B cell (primary cell): ENCODE measurements at regions not wholly inside any gene's neighbourhood (a gene's known extent, or its start where the extent isn't known, plus 50 kb on each side); places are given as distances from the start of the nearest gene placed in this dataset.

ENCODE experiments used
- ATAC-seq: fragments of 200-7000 bp; cut with Tn5 transposase; one replicate; pipeline ENCODE4 v1.10.0; 2021; ENCODE audit warnings: low read depth, mild to moderate bottlenecking, moderate number of reproducible peaks, moderate library complexity
- CTCF ChIA-PET: fragments of 350-600 bp; sonication (Branson Sonifier 250); formaldehyde crosslinking; loops from one replicate; lab custom pipeline; 2021; ENCODE audit warnings: antibody characterized with exemption, inconsistent platforms; lab: Charles Lee
- POLR2A ChIA-PET: fragments of 350-600 bp; sonication (Branson Sonifier 250); formaldehyde crosslinking; loops from one replicate; lab custom pipeline; 2021; ENCODE audit warnings: antibody characterized with exemption; lab: Charles Lee
- DNase-seq: peaks from one replicate; pipeline ENCODE4 v3.0.0; 2013
- H2AFZ ChIP-seq: 2 replicates; pipeline ENCODE4 v1.6.1; 2012; ENCODE audit warnings: mild to moderate bottlenecking, low read depth, low read length; ENCODE audit not compliant: insufficient read depth, poor library complexity, severe bottlenecking
- H3K27ac ChIP-seq, 2 donors: 1 replicate in 1 of 2; 2 replicates in 1 of 2; pipeline ENCODE4 v1.5.1; 2012 to 2013; ENCODE audit warnings: low read length in 2 of 2, mild to moderate bottlenecking in 2 of 2, moderate library complexity in 1 of 2
- H3K27me3 ChIP-seq, 4 experiments: fragments of 200-600 bp in 1 of 4; sonication (generic) in 1 of 4; replicated peaks in 1 of 4; 1 replicate in 2 of 4; 2 replicates in 2 of 4; pipeline versions ENCODE4 v1.6.1 to v1.7.0; 2013 to 2016; ENCODE audit warnings: low read length in 3 of 4, mild to moderate bottlenecking in 2 of 4, mixed read lengths in 1 of 4, moderate library complexity in 1 of 4; ENCODE audit not compliant: insufficient read depth in 4 of 4, control insufficient read depth in 3 of 4; ENCODE audit errors: control extremely low read depth in 1 of 4
- H3K36me3 ChIP-seq, 2 experiments: replicated peaks in 1 of 2; 1 replicate in 1 of 2; 2 replicates in 1 of 2; pipeline versions ENCODE4 v1.6.1 to v1.7.1; 2013; ENCODE audit warnings: low read length in 1 of 2; ENCODE audit not compliant: insufficient read depth in 2 of 2, control insufficient read depth in 1 of 2; ENCODE audit errors: control extremely low read depth in 1 of 2, extremely low read depth in 1 of 2
- H3K4me1 ChIP-seq, 2 donors: fragments of 200-600 bp in 1 of 2; sonication (generic) in 1 of 2; 1 replicate in 1 of 2; 2 replicates in 1 of 2; pipeline versions ENCODE4 v1.5.1 to v1.6.1; 2013 to 2017; ENCODE audit warnings: low read length in 2 of 2; ENCODE audit not compliant: control insufficient read depth in 2 of 2, insufficient read depth in 2 of 2
- H3K4me2 ChIP-seq: replicated peaks from 2 replicates; pipeline ENCODE3; 2012; ENCODE audit warnings: mild to moderate bottlenecking, low read depth, low read length; ENCODE audit not compliant: poor library complexity, severe bottlenecking
- H3K4me3 ChIP-seq, 5 experiments: fragments of 200-600 bp in 1 of 5; sonication (generic) in 1 of 5; 1 replicate in 3 of 5; 2 replicates in 2 of 5; pipeline versions ENCODE4 v1.5.1 to v1.7.0; 2011 to 2016; ENCODE audit warnings: low read length in 4 of 5, mild to moderate bottlenecking in 4 of 5, low read depth in 2 of 5, control low read depth in 1 of 5, moderate library complexity in 1 of 5; ENCODE audit not compliant: insufficient read depth in 1 of 5; ENCODE audit errors: control extremely low read depth in 1 of 5, extremely low read depth in 1 of 5
- H3K79me2 ChIP-seq: fragments of 200-600 bp; sonication (generic); one replicate; pipeline ENCODE4 v1.6.0; 2016; ENCODE audit warnings: low read length; ENCODE audit not compliant: control insufficient read depth, insufficient read depth
- H3K9ac ChIP-seq: fragments of 200-600 bp; sonication (generic); 2 replicates; pipeline ENCODE4 v1.6.1; 2017; ENCODE audit warnings: mild to moderate bottlenecking, low read length, moderate library complexity
- H3K9me3 ChIP-seq, 3 donors: one replicate each; pipeline versions ENCODE4 v1.6.1 to v1.7.1; 2013; ENCODE audit warnings: low read length in 2 of 3; ENCODE audit not compliant: control insufficient read depth in 2 of 3, insufficient read depth in 1 of 3; ENCODE audit errors: control extremely low read depth in 1 of 3
- H4K20me1 ChIP-seq: 2 replicates; pipeline ENCODE4 v1.6.0; 2012; ENCODE audit warnings: mild to moderate bottlenecking, low read length; ENCODE audit not compliant: insufficient read depth, control insufficient read depth, poor library complexity, severe bottlenecking
- H3K27ac Mint-ChIP-seq: one replicate; pipeline ENCODE4 v1.8.0; 2021; ENCODE audit warnings: mixed read lengths
- H3K27me3 Mint-ChIP-seq: one replicate; pipeline ENCODE4 v1.8.0; 2021; ENCODE audit warnings: mixed read lengths
- H3K4me1 Mint-ChIP-seq: one replicate; pipeline ENCODE4 v1.8.0; 2021; ENCODE audit warnings: mixed read lengths
- H3K4me3 Mint-ChIP-seq: one replicate; pipeline ENCODE4 v1.8.0; 2021; ENCODE audit warnings: mixed read lengths
- H3K9me3 Mint-ChIP-seq: one replicate; pipeline ENCODE4 v1.8.0; 2022; ENCODE audit warnings: mixed read lengths; ENCODE audit not compliant: insufficient read depth
- CTCF ChIP-seq: fragments of 200-600 bp; IDR thresholded peaks from one replicate; pipeline ENCODE4 v1.8.0; 2022; ENCODE audit warnings: antibody characterized with exemption, mild to moderate bottlenecking
- EZH2 ChIP-seq: IDR thresholded peaks from 2 replicates; pipeline ENCODE4 v1.6.1; 2012; ENCODE audit warnings: borderline replicate concordance, low read depth, mild to moderate bottlenecking, moderate library complexity, low read length; ENCODE audit not compliant: insufficient read depth, poor library complexity, severe bottlenecking
- WGBS: methylation state at CpG from one replicate; pipeline ENCODE4 v1.1.5; 2013; ENCODE audit warnings: missing lambda C conversion rate; ENCODE audit not compliant: insufficient coverage; 5-methylcytosine and 5-hydroxymethylcytosine counted together
- intact Hi-C: fragments of 100-400 bp; cut with micrococcal nuclease; formaldehyde crosslinking; loops from one replicate; pipeline ENCODE4 v1.10.0; 2022

GRCh38 chr12:94026596-94026995, 121.8 kb upstream of the PLXNC1 start:
- Histone ChIP-seq H3K9me3 (peaks cover 1 to 6% (median 4%) of the 10 kb centered on the region in 3 donors), H3K79me2 (no peaks in the 10 kb centered on the region), H3K27ac (no peak overlapping the region), H3K36me3 (no peaks in the 10 kb centered on the region), H3K27me3 (peaks cover 0 to 6% (median 0%) of the 10 kb centered on the region in 4 experiments), H2AFZ (no peak overlapping the region), H3K4me1 (peaks cover 0 to 2% of the 10 kb centered on the region in 2 donors), H4K20me1 (no peaks in the 10 kb centered on the region), H3K4me2 (no peak overlapping the region), H3K4me3 (no peak overlapping the region), H3K9ac (no peak overlapping the region)
- ATAC-seq (no peak), DNase-seq (no peak)
- peaks cover 5% of the 10 kb centered on the region for H3K9me3 Mint-ChIP-seq
- ChIA-PET POLR2A (no interaction called here), CTCF (no interaction called here)
- no peak for TF ChIP-seq EZH2
- TF ChIP-seq CTCF, result no peak
- peaks cover 2% of the 10 kb centered on the region for H3K4me1 Mint-ChIP-seq
- H3K4me3 Mint-ChIP-seq, result no peak overlapping the region
- H3K27ac Mint-ChIP-seq, result no peak overlapping the region
- intact Hi-C loops, result no loop called here
- peaks cover 41% of the 10 kb centered on the region for H3K27me3 Mint-ChIP-seq

- 94% methylated on average over 2 of the region's 3 CpGs for WGBS
- intact Hi-C loops, result no loop called here
- peaks cover 5% of the 10 kb centered on the region for H3K9me3 Mint-ChIP-seq
Observed at GRCh38 chr12:94027561-94027960, 120.8 kb upstream of the PLXNC1 start.

More at GRCh38 chr12:94027561-94027960, 120.8 kb upstream of the PLXNC1 start:
- Mint-ChIP-seq H3K27me3 (peaks cover 46% of the 10 kb centered on the region), H3K4me1 (peaks cover 2% of the 10 kb centered on the region), H3K27ac (no peak overlapping the region), H3K4me3 (no peak overlapping the region)
- Histone ChIP-seq H3K4me2 (no peak overlapping the region), H3K4me3 (no peak overlapping the region), H3K9me3 (peaks cover 1 to 6% (median 4%) of the 10 kb centered on the region in 3 donors), H3K27me3 (peaks cover 0 to 6% (median 2%) of the 10 kb centered on the region in 4 experiments), H2AFZ (no peak overlapping the region), H3K9ac (no peak overlapping the region), H3K4me1 (peaks cover 0 to 2% of the 10 kb centered on the region in 2 donors), H3K36me3 (no peaks in the 10 kb centered on the region), H4K20me1 (no peaks in the 10 kb centered on the region), H3K27ac (no peak overlapping the region), H3K79me2 (no peaks in the 10 kb centered on the region)
- TF ChIP-seq EZH2 (no peak), CTCF (no peak)
- ChIA-PET CTCF (no interaction called here), POLR2A (no interaction called here)
- no peak for DNase-seq
- ATAC-seq, result no peak
